ENCODE measurements at regions not wholly inside any gene's neighbourhood (a gene's known extent, or its start where the extent isn't known, plus 50 kb on each side); places are given as distances from the start of the nearest gene placed in this dataset.

DNA sequence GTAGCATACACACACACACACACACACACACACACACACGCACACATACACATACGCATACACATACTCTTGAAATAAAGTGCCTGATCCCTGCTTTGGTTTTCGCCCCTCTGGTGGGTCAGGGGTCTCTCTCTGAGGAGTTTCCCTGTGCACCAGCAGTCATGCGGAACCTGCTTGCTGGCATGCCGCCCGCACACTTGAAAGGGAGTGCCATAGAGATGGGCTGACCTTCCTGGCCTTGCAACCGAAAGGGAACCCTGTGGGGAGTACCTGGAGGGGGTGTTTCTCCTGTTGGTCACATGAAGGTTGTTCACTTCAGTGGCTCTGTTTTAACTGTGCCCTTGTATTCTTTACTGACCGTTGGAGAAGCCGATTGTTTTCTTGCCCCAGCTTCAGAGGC is 752.3 kb downstream of the NR2F2 start:
- TF ChIP-seq, protein P1, sequence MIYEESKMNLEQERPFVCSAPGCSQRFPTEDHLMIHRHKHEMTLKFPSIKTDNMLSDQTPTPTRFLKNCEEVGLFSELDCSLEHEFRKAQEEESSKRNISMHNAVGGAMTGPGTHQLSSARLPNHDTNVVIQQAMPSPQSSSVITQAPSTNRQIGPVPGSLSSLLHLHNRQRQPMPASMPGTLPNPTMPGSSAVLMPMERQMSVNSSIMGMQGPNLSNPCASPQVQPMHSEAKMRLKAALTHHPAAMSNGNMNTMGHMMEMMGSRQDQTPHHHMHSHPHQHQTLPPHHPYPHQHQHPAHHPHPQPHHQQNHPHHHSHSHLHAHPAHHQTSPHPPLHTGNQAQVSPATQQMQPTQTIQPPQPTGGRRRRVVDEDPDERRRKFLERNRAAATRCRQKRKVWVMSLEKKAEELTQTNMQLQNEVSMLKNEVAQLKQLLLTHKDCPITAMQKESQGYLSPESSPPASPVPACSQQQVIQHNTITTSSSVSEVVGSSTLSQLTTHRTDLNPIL (CRISPR knock-in tag; IDR thresholded peaks at IDR 0.05; ENCODE audit: low read depth): no peak
- TF ChIP-seq ZNF565 (CRISPR knock-in tag; conservative IDR thresholded peaks at IDR 0.05; ENCODE audit: low read depth) (no peak), BACH2 (CRISPR knock-in tag; IDR thresholded peaks at IDR 0.05; ENCODE audit: borderline replicate concordance) (no peak), ZFP30 (CRISPR knock-in tag; IDR thresholded peaks at IDR 0.05) (no peak), ZFP3 (CRISPR knock-in tag; IDR thresholded peaks at IDR 0.05) (no peak), ARNTL (CRISPR knock-in tag; IDR thresholded peaks at IDR 0.05; ENCODE audit: borderline replicate concordance, low read depth) (no peak)
- TF ChIP-seq, protein P2, sequence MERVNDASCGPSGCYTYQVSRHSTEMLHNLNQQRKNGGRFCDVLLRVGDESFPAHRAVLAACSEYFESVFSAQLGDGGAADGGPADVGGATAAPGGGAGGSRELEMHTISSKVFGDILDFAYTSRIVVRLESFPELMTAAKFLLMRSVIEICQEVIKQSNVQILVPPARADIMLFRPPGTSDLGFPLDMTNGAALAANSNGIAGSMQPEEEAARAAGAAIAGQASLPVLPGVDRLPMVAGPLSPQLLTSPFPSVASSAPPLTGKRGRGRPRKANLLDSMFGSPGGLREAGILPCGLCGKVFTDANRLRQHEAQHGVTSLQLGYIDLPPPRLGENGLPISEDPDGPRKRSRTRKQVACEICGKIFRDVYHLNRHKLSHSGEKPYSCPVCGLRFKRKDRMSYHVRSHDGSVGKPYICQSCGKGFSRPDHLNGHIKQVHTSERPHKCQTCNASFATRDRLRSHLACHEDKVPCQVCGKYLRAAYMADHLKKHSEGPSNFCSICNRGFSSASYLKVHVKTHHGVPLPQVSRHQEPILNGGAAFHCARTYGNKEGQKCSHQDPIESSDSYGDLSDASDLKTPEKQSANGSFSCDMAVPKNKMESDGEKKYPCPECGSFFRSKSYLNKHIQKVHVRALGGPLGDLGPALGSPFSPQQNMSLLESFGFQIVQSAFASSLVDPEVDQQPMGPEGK (CRISPR knock-in tag; IDR thresholded peaks at IDR 0.05; ENCODE audit: borderline replicate concordance): no peak
- TF ChIP-seq, protein P3, sequence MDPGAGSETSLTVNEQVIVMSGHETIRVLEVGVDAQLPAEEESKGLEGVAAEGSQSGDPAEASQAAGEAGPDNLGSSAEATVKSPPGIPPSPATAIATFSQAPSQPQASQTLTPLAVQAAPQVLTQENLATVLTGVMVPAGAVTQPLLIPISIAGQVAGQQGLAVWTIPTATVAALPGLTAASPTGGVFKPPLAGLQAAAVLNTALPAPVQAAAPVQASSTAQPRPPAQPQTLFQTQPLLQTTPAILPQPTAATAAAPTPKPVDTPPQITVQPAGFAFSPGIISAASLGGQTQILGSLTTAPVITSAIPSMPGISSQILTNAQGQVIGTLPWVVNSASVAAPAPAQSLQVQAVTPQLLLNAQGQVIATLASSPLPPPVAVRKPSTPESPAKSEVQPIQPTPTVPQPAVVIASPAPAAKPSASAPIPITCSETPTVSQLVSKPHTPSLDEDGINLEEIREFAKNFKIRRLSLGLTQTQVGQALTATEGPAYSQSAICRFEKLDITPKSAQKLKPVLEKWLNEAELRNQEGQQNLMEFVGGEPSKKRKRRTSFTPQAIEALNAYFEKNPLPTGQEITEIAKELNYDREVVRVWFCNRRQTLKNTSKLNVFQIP (CRISPR knock-in tag; IDR thresholded peaks at IDR 0.05; ENCODE audit: borderline replicate concordance, low read depth): no peak

Measured in SK-N-SH treated with all-trans-retinoic acid at 6 μM for 48 hours (cell line).